EH (cell line): ENCODE measurements at regions not wholly inside any gene's neighbourhood (a gene's known extent, or its start where the extent isn't known, plus 50 kb on each side); places are given as distances from the start of the nearest gene placed in this dataset.
"Not testable (repeated sequence)": the region's sequence is repeated elsewhere in the genome, so short reads cannot be mapped to it uniquely, and the experiment has no call there.

Experiments
- DNase-seq: peaks from one replicate; pipeline ENCODE4 v3.0.0-alpha.2; 2015; ENCODE audit warnings: low read depth

DNA sequence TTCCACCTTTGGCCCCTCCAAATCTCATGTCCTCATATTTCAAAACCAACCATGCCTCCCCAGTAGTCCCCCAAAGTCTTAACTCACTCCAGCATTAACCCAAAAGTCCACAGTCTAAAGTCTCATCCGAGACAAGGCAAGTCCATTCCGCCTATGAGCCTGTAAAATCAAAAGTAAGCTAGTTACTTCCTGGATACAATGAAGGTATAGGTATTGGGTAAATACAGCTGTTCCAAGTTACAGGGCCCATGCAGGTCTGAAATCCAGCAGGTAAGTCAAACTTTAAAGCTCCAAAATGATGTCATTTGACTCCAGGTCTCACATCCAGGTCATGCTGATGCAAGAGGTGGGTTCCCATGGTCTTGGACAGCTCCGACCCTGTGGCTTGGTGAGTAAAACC, 1640.1 kb upstream of the LRRTM3 start:
- not testable (repeated sequence) for DNase-seq

DNA sequence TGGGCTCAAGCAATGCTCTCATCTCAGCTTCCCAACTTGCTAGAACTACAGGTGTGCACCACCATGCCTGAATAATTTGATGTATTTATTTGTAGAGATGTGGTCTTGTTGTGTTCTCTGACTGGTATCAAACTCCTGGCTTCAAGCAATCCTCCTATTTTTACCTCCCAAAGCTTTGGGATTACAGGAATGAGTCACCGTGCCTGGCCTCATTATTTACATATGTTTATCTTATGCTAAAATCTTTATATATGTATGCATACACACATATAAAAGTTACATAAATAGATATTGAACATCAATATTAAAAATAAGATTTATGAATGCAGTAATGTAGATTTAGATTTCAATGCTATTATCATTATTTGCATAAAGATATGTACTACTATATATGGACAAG, 1634.5 kb upstream of the LRRTM3 start:
- no peak for DNase-seq

DNA sequence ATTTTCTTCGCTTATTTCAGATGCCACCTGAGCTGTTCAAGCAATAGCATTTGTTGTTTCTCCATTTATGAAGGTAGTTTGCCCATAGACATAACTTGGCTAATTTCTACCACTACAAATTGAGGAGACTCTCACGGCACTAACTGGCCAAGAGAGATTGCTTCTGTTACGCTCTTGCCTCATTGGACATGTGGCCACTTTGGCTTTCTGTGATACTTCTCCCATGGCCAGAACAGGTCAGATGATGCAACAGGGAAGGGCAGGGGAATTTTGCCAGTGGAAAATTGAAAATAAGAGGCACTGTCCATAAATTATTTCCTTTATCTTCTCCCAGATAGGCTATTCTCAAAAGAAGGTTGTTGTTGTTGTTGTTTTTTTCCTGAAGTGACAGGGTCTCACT, 1633.3 kb upstream of the LRRTM3 start:
- DNase-seq = no peak

DNA sequence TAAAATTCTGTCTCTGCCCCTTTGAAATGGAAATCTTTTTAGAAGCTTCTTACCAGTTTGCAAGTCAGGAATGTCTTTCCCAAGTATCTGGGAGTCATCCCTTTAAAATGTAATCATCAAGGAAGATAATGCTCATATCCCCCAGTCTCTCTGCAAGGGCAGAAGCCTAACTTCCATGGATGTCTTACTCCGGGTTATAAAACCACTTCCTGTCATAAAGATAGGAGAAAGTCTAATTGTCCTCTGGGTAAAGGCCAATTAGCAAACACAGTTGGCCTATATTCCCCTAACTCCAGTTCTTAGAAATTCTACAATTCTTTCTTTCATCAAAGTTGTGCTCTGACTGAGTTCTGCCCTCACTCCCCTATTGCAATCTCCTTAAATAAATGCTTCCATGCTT, 1631.5 kb upstream of the LRRTM3 start:
- DNase-seq = no peak

DNA sequence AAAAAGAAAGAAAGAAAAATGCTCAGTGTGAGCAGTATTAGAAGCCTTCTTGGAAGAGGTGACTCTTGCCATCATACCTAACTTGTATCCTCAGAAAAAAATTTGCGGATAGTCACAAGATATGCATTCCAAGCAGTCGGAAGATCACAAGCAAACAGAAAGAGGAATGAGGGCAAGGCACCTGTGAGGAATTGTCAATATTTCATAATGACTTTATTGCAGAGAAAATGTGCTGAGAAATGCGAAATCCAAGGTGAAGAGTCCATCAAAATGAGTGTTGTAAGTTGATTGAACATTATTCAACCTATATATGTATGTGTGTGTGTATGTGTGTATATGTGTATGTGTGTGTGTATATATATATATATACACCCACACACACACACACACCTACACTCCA, 1624.7 kb upstream of the LRRTM3 start:
- no peak for DNase-seq

DNA sequence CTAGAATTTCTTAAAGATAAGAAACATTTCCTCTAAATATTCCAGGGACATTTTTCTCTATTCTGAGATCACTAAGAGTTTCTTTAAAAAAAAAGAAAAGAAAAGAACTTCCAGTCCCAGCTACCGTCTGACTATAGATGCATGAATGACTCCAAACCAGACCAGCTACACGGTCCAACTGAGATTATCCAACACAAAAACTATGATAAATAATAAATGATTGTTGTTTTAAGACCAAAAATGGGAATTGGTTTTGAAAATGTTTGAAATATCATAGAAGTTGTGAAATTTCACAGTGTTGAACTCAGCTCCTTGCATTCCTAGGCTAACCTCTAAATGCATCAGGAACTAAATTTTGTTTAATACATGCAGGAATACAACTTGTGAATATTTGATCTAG, 1619.6 kb upstream of the LRRTM3 start:
- DNase-seq = no peak

DNA sequence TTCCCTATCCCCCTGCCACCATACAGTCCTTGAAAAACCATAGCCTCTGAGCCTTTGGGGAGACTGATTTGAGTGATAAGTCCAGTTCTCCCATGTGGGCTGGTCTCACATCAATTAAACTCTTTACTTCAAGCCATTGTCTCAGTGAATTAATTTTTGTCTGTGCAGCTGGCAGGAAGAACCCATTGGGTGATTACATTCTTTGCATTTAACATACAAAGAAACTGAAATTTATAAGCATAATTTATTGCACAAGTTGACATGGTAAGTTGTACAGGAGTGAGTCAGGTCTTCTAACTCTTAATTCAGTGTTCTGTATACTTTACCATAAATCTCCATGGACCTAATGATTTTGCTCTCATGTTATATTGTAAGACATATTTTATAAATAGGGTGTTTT, 1613.0 kb upstream of the LRRTM3 start:
- DNase-seq = no peak

DNA sequence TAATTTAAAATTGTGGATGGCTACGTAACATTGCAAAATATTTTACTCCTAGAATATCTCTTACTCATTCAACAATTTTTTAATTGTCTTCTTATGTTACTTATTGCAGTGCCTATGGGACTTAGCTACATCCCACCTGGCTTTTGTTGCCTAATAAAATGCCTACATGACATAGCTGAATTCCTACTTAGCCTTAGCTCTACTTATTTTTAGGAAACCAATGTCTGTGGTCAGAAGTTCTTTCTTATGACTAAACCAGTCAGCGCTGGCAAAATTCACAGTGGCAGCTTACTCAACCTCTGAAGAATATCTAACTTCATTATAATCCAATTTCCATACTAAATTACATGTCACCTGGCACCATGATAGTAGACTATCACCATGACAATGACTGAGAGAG, 1612.4 kb upstream of the LRRTM3 start:
- DNase-seq = no peak

DNA sequence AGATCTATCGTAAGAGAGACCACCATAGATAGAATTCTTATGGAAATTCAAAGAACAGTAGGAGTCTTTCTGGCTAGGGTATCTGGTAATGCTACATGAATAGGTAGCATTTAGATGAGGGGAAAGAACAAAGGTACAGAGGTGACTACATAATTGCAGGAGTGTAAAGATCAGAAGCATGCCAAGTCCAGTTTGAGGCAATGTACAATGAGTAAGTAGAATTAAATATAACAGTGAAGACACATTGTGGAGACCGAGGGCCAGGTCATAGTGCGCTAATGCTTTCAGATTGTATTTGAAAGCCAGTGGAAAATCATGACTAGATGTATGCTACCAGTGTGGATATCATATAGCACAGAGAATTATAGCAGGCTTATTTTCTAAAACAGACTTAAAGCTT, 1611.6 kb upstream of the LRRTM3 start:
- DNase-seq = no peak

DNA sequence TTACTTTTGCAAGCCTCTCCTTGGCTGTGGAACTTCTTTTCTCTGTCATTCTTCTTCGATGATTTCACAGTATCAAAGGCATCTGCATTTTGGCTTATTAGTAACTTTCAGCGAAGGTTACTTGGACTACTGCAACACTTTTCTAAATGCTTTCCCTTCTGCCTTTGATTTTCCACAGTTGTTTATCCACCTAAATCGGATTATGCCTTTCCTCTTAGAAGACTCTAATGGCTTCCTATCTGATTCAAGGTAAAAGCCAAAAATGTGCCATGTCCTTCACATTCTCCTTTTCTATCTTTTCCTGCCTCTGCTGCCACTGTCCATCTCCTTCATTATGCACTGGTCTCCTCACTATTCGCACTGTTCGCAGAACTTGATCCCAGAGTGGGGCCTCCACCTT, 1606.3 kb upstream of the LRRTM3 start:
- no peak for DNase-seq

DNA sequence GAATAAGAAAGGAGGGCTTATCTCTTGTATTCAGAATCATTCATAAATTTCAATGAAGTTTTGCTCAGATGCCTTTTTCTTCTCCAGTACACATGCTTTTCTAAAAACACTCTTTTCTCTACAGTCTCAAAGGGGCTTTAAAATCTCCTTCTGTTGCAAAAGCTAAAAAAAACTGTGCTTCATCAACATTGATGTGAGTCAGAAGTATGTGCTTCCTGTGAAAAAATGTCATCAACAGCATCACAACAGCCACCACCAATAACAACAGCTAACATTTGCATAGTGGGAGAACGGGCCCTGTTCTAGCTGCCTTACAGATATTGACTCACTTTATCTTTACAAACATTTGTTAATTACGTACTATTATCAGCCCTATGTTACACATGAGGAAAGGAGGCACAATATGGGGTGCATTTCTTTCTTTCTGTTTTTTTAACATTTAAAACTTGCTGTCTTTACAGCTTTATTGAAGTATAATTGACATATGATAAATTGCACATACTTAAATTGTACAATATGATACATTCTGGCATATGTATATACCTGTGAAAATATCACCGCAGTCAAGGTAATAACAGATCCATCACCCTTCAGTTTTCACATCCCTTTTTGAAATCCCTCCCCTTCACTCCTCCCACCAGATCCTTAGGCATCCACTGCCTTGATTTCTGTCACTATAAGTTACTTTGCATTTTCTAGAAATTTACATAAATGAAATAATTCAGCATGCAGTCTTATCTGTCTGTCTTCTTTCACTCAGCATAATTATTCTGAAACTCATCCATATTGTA, 1605.4 kb upstream of the LRRTM3 start:
- DNase-seq = no peak

DNA sequence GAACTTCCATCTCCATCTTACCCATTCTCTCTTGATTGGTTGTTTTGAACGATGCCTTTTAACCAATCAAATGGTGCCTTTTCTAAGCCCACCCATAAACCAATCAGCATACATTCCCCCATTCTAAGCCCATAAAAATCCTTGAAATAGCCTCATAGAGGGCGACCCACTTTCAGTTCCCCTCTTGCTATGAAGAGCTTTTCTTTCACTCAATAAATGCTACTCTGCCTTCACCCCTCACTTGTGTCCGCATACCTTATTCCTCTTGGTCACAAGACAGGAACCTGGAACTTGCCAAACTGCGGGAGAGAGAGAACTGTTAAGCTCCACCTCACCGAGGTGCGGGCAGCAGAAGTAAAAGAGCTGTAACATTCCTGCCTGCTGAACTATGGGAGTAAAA, 1602.0 kb upstream of the LRRTM3 start:
- no peak for DNase-seq

DNA sequence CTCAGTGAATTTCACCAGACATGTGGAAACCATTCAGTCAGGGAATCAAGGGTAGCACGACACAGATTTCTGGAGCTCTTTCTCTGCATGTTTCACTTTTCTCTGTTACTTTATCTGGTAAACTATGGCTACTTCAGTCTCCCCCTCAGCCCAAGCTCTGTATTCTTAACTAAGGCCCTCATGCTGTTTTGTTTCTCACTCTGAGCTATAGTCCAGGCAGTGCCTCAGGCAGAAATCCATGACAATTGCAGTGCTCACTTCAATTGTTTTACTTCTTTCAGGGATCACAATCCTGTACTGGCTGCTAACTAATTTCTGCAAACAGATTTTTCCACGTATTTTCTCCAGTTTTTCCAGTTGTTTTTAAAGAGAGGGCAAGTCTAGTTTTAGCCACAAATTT, 1599.9 kb upstream of the LRRTM3 start:
- no peak for DNase-seq

DNA sequence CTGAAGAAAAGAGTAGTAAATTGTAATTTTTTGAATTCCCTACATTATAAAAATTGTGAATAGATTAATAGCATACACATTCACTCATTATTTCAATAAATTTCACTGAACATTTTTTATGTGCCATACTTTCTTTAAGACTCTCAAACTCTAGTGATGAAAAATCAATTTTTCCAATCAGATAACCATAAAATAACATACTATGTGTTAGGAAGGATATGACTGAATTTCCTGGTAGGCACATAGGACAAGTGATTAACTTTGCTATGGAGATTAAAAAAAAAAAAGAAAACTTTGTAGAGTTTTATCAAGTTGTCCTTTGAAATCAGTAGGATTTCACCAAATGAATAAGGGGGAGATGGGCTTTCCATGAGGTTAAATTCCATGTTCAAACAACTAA, 1597.3 kb upstream of the LRRTM3 start:
- DNase-seq = no peak

DNA sequence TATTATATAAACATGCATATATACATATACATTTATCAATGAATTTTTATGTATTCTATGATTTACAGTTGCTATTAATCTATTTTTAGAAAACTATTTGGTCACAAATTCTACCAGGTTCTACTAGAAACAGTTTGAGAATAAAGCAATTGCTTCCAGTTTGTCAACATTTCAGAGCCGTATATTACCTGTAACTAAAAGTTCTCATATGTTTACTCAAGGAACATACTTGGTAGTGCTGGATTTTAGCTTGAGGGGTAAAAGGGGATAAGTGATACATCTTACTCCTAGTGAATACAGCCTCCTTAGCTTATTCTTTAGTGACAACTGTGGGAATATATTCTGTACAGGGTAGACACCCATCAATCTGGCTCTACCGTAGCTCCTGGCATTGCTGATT, 1590.5 kb upstream of the LRRTM3 start:
- no peak for DNase-seq

DNA sequence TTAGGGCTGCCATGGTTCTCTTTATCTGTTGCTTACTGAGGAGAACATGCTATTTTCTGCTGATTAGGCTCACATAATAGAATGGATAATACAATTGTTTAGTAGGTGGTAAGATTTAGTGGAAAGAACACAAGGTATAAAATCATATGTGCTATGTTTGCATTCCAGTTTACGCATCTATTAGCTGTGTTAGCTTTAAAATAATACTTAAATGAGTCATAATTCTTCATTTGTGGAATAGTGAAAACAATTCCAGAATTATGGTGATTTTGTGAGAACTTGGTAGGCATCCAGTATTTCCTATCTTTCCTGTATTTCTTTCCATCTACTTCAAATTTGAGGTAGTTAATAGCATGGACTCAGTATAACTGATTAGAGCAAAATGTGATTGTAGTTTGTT, 1585.5 kb upstream of the LRRTM3 start:
- no peak for DNase-seq

DNA sequence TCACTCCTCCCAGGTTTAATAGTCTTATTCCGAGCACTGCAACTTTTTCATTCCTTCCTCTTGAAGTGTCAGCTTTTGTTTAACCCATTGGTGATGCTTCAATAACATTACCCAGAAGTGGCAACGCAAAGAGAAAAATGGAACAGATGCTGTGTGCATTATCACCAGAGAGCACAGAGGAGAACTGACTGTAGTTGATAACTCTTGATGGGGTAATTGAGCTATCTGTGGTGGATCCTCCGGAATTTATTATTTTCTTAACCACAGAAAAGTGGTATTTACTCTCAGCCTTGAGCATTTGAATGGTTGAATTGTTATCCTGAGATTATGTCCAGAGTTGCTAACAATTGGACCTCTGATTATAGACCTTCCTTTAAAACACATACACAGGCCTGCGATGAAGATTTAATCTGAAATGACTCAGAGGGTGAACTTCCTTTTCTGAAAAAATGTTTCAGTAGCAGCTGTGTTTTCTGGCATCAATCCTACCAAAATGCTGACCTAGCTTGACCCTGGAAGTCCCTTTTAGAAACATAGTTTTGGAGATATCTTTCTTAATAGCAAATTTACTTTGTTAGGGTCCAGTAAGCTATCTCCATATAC, 1584.4 kb upstream of the LRRTM3 start:
- DNase-seq = no peak

DNA sequence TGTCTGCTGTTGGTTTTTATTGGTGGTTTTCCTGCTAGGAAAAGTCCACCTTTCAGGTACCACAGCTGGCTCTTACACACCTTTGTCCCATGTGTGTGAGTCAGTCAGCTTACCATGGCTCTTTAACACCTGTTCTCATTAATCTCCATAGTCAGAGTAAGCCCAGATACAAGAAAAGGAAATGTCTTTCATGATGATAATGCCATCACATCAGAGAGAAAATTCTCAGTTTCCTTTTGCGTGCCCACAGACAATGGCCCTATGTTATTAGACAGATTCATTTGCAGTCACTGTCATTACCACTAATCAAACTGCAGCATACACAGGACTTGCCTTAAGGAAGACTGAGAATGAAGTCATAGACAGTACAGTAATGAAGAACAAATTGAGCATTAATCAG, 1583.6 kb upstream of the LRRTM3 start:
- DNase-seq = no peak

DNA sequence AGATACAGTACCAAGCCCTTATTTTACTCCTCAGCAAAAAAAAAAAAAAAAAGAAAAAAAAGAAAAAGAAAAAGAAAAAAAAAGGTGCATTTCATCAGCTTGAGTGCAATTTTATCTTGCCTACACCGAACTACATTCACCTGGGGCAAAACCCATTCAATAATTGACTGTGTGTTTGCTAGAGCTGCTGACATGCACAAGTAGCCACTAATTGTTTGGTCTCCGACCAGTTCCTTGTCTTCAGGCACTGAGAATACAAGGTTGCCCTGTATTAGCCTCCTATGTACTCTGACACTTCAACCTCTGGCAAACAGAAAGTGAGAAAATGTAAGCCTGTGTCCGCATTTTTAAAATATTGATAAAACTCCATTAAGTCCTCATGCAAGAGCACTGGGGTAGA, 1579.4 kb upstream of the LRRTM3 start:
- DNase-seq = no peak

DNA sequence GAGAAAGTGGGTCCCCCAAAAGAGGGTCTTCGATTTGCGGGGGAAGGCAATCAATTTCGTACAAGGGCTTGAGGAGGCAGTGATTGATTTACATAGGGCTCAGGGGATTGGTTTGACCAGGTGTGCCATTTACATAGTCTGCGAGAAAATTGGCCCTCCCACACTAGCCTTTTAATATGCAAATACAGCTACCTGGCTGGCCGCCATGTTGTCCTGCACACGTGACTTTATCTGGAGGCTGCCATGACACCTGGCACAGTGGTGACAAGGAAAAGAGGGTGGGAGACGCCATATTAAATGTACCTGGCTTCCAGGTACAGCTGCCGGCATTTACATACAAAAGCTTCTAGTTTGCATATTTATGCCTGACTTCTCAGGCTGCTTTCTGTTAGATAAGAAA, 1577.2 kb upstream of the LRRTM3 start:
- no peak for DNase-seq

DNA sequence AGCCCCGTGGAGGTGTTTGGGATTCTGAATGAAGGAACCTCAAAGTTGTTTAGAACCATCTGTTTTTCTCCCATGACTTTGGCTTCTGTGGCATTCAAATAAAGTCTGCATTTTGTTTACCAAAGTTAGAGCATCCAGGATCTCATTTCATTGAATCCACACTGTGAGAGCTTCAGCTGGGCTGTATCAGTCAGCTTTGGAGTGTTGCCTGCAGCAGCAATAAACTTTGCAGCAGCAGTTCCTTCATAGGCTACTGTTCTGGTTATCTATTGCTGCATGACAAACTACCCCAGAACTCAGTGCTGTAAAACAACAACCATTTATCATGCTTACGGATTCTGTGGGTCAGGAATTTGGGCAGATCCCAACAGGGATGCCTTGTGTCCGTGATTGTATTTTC, 1575.2 kb upstream of the LRRTM3 start:
- no peak for DNase-seq

DNA sequence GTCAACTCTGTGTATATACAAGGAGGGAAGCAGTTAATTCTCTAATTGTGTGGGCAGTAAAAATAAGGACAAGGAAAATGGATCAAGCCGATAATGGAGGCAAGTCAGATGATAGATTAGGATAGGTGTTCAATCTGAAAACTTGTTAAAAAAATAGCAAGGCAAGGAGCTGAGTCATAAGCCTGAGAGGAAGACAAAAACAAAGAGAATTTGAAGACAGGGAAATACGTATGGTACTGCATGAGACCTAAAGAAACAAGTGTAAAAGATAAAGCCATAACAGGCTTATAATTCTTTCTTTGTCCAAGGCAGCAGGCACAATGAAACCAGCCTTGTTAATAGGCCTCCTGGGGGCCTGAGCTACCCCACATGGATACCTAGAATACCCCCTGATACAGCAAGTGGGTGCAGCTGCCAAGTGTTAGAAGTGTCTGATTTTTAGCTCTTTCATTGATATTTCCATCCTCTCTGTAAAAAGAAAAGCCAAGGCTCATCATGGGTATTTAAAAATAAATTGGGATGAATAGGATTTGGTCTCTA, 1570.6 kb upstream of the LRRTM3 start:
- DNase-seq = no peak

DNA sequence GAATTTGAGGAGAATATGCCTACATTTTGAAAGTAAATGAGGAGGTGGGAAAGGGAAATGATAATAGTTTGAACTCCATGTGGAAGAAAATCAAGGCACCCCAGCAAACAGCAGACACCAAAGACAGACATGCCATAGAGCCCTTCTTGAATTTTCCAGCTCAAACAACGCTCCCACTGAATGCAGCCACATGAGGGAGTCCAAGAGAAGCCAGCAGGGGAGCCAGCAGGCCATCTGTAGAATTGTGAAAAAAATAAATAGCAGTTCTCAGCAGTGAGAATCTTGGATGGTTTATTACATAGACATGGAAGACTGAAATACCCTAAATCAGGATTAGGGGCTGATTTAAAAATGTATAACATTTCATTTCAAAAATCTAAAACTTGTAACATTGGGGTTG, 1567.3 kb upstream of the LRRTM3 start:
- DNase-seq = no peak

DNA sequence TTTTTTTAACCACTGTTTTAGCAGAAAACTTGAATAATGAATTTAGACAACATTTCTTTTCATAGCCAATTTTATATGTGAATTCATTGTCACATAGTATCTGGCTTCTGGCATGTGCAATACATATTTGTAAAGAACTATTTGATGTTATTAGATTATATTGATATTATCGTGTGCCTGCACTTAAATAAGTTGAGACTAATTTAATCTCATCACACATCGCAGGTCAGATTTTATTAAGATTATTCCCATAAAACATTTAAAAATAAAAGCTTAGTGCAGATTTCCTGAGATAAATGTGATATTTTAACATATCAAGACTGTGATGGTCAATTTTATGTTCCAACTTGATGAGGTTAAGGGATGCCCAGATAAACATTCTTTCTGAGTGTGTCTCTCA, 1565.3 kb upstream of the LRRTM3 start:
- DNase-seq = no peak
